Neuronal stem cell (in vitro differentiated cells): ENCODE measurements at regions not wholly inside any gene's neighbourhood (a gene's known extent, or its start where the extent isn't known, plus 50 kb on each side); places are given as distances from the start of the nearest gene placed in this dataset.

Experiments
- DNase-seq: peaks from one replicate; pipeline ENCODE4 v3.0.0-alpha.2; 2013; ENCODE audit warnings: low spot score
- H2AFZ ChIP-seq: one replicate; pipeline ENCODE4 v1.6.1; 2013; ENCODE audit warnings: mild to moderate bottlenecking, low read length, inconsistent platforms
- H2AK5ac ChIP-seq: 2 replicates; pipeline ENCODE4 v1.6.1; 2013; ENCODE audit warnings: low read depth, mild to moderate bottlenecking, inconsistent platforms, low read length, moderate library complexity, mixed read lengths
- H2BK120ac ChIP-seq: 2 replicates; pipeline ENCODE4 v1.6.1; 2013; ENCODE audit warnings: low read depth, mild to moderate bottlenecking, inconsistent platforms, low read length, moderate library complexity, mixed read lengths
- H2BK12ac ChIP-seq: one replicate; pipeline ENCODE4 v1.6.1; 2013; ENCODE audit warnings: low read length, inconsistent platforms
- H2BK15ac ChIP-seq: 2 replicates; pipeline ENCODE4 v1.6.1; 2013; ENCODE audit warnings: mild to moderate bottlenecking, low read length, inconsistent platforms, mixed read lengths
- H2BK5ac ChIP-seq: one replicate; pipeline ENCODE4 v1.6.1; 2013; ENCODE audit warnings: inconsistent platforms, mild to moderate bottlenecking, low read length, moderate library complexity
- H3K14ac ChIP-seq: one replicate; pipeline ENCODE4 v1.6.1; 2013; ENCODE audit warnings: low read length, inconsistent platforms
- H3K18ac ChIP-seq: 2 replicates; pipeline ENCODE4 v1.6.1; 2013; ENCODE audit warnings: low read length, inconsistent platforms
- H3K23ac ChIP-seq: 2 replicates; pipeline ENCODE4 v1.6.1; 2013; ENCODE audit warnings: low read depth, mild to moderate bottlenecking, mixed read lengths, low read length, inconsistent platforms; ENCODE audit not compliant: poor library complexity
- H3K27ac ChIP-seq: replicated peaks from 3 replicates; pipeline ENCODE4 v1.5.1; 2013; ENCODE audit warnings: low read length, inconsistent platforms
- H3K27me3 ChIP-seq, 3 experiments: 2 replicates each; pipeline ENCODE4 v1.6.1; 2013; ENCODE audit warnings: low read length in 3 of 3, mild to moderate bottlenecking in 2 of 3, inconsistent platforms in 1 of 3, low read depth in 1 of 3, mixed read lengths in 1 of 3, moderate library complexity in 1 of 3; ENCODE audit not compliant: control insufficient read depth in 3 of 3, insufficient read depth in 3 of 3
- H3K36me3 ChIP-seq, 2 donors: replicated peaks in 1 of 2; 2 replicates each; pipeline ENCODE4 v1.6.1; 2013; ENCODE audit warnings: low read length in 2 of 2; ENCODE audit not compliant: control insufficient read depth in 2 of 2, insufficient read depth in 2 of 2
- H3K4ac ChIP-seq: 2 replicates; pipeline ENCODE4 v1.6.1; 2013; ENCODE audit warnings: inconsistent platforms, mild to moderate bottlenecking, low read length, moderate library complexity
- H3K4me1 ChIP-seq, 2 donors: 1 replicate in 1 of 2; 2 replicates in 1 of 2; pipeline ENCODE4 v1.6.1; 2013; ENCODE audit warnings: low read length in 2 of 2, low read depth in 1 of 2; ENCODE audit not compliant: control insufficient read depth in 2 of 2, insufficient read depth in 1 of 2
- H3K4me2 ChIP-seq: one replicate; pipeline ENCODE4 v1.6.1; 2013; ENCODE audit warnings: mild to moderate bottlenecking, low read length, inconsistent platforms; ENCODE audit not compliant: insufficient read depth, poor library complexity, severe bottlenecking
- H3K4me3 ChIP-seq, 2 donors: 2 replicates each; pipeline ENCODE4 v1.5.1; 2013; ENCODE audit warnings: low read length in 2 of 2, mild to moderate bottlenecking in 2 of 2, inconsistent platforms in 1 of 2, moderate library complexity in 1 of 2
- H3K79me1 ChIP-seq: one replicate; pipeline ENCODE4 v1.6.1; 2013; ENCODE audit warnings: low read depth, mild to moderate bottlenecking, inconsistent platforms, low read length, moderate library complexity
- H3K9ac ChIP-seq: one replicate; pipeline ENCODE4 v1.6.1; 2013; ENCODE audit warnings: mild to moderate bottlenecking, low read depth, low read length, inconsistent platforms; ENCODE audit not compliant: poor library complexity
- H3K9me3 ChIP-seq, 2 donors: replicated peaks in 1 of 2; 2 replicates each; pipeline versions ENCODE3 to v1.6.1; 2013; ENCODE audit warnings: low read length in 2 of 2, mild to moderate bottlenecking in 2 of 2, inconsistent platforms in 1 of 2, low read depth in 1 of 2, mixed read lengths in 1 of 2, moderate library complexity in 1 of 2; ENCODE audit not compliant: control insufficient read depth in 2 of 2, insufficient read depth in 1 of 2
- H4K8ac ChIP-seq: one replicate; pipeline ENCODE4 v1.6.1; 2013; ENCODE audit warnings: low read depth, mild to moderate bottlenecking, inconsistent platforms, low read length, moderate library complexity
- H4K91ac ChIP-seq: one replicate; pipeline ENCODE4 v1.6.1; 2013; ENCODE audit warnings: low read length, low read depth, mild to moderate bottlenecking, inconsistent platforms; ENCODE audit not compliant: poor library complexity
- WGBS, 2 donors: extraction: QIAGEN DNeasy Blood & Tissue Kit; methylation state at CpG; one replicate each; pipeline ENCODE4 v1.1.7; 2013; ENCODE audit warnings: missing lambda C conversion rate in 2 of 2, mixed read lengths in 1 of 2; ENCODE audit not compliant: insufficient read length in 2 of 2, insufficient replicate concordance in 1 of 2; ENCODE audit errors: extremely low coverage in 2 of 2; 5-methylcytosine and 5-hydroxymethylcytosine counted together

DNA sequence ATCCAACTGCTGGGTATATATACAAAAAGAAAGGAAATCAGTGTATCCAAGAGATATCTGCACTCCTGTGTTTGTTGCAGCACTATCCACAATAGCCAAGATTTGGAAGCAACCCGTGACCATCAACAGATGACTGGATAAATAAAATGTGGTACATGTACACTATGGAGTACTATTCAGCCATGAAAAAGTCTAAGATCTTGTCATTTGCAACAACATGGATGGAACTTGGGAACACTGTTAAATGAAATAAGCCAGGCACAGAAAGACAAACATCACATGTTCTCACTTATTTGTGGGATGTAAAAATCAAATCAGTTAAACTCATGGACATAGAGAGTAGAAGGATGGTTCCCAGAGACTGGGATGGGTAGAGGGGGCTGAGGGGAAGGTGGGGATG is 620.7 kb downstream of the RBFOX1 start:
- H3K36me3 ChIP-seq, result no peaks in the 10 kb centered on the region
- H3K9ac ChIP-seq, result no peak overlapping the region
- H3K27me3 ChIP-seq, result no peaks in the 10 kb centered on the region
- no peaks in the 10 kb centered on the region for H3K4me1 ChIP-seq
- no peak overlapping the region for H3K4ac ChIP-seq
- H3K27ac ChIP-seq, result no peak overlapping the region
- no peak overlapping the region for H4K91ac ChIP-seq
- H2BK5ac ChIP-seq, result no peak overlapping the region
- no peaks in the 10 kb centered on the region for H3K9me3 ChIP-seq
- H3K4me2 ChIP-seq, result no peak overlapping the region
- no peak overlapping the region for H2AFZ ChIP-seq
- no peaks in the 10 kb centered on the region for H3K79me1 ChIP-seq
- no peak overlapping the region for H3K14ac ChIP-seq
- H2BK12ac ChIP-seq, result no peak overlapping the region
- H3K18ac ChIP-seq, result no peak overlapping the region
- no peak overlapping the region for H2BK120ac ChIP-seq
- no peak for DNase-seq
- WGBS, 2 donors, result no CpG with 5 or more reads among the region's 1 CpG
- no peak overlapping the region for H3K4me3 ChIP-seq
- no peak overlapping the region for H4K8ac ChIP-seq
- H2AK5ac ChIP-seq, result no peak overlapping the region
- no peak overlapping the region for H2BK15ac ChIP-seq
- H3K23ac ChIP-seq, result no peak overlapping the region

DNA sequence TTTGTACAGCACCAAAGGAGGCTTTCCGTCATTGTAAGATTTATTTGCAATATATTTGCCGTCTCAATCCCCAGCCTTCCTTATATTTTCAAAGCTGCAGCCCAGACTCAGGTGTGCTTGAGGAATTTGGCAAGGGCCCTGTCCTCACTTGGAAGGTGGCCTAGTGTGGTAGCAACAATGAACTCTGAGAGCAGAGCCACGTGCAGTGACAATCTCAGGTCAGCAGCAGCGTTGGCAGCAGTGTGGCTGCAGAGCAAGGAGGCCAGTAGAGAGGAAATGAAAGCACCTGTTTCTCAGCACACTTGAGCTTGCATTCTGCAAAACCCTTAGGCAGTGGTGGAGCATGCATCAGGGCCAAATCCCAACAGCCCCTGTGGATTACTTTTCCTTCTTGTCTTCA is 613.5 kb downstream of the RBFOX1 start:
- Histone ChIP-seq H3K27me3 (no peaks in the 10 kb centered on the region), H4K8ac (no peak overlapping the region), H2BK15ac (no peak overlapping the region), H2BK12ac (no peak overlapping the region), H2BK120ac (no peak overlapping the region), H2BK5ac (no peak overlapping the region), H3K9me3 (no peaks in the 10 kb centered on the region), H3K18ac (no peak overlapping the region), H3K27ac (no peak overlapping the region), H3K4me1 (no peaks in the 10 kb centered on the region), H3K36me3 (no peaks in the 10 kb centered on the region), H2AK5ac (no peak overlapping the region), H3K79me1 (no peaks in the 10 kb centered on the region), H3K4ac (no peak overlapping the region), H3K4me2 (no peak overlapping the region), H4K91ac (no peak overlapping the region), H3K4me3 (no peak overlapping the region), H3K14ac (no peak overlapping the region), H3K9ac (no peak overlapping the region), H3K23ac (no peak overlapping the region), H2AFZ (no peak overlapping the region)
- DNase-seq, result no peak
- no CpG with 5 or more reads among the region's 4 CpGs for WGBS, 2 donors

DNA sequence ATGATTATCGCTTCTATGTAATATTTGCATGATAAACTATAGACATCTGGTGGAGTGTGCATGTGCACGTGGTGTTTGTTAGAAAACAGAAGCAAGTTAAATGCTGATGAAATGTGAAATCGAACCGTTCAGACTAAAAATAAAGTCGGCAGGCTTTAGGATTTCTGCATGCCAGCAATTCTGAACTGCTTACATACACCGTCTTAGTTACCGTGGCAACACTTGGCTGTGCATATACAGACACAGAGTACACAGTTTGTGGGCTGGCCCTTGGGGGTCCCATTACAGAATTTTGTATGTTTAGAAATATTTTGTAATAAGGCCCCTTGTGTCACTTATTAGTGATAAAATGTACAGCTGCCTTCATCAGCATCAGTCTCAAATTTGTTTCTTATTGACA is 605.5 kb downstream of the RBFOX1 start:
- H3K27ac ChIP-seq, result no peak overlapping the region
- H3K4me1 ChIP-seq, result peaks cover 0 to 2% of the 10 kb centered on the region in 2 donors
- H3K18ac ChIP-seq, result no peak overlapping the region
- H3K27me3 ChIP-seq, result no peaks in the 10 kb centered on the region
- no CpG with 5 or more reads among the region's 7 CpGs for WGBS, 2 donors
- H3K36me3 ChIP-seq, result no peaks in the 10 kb centered on the region
- H3K4me3 ChIP-seq, result no peak overlapping the region
- H2BK5ac ChIP-seq, result no peak overlapping the region
- no peak overlapping the region for H3K14ac ChIP-seq
- no peaks in the 10 kb centered on the region for H3K79me1 ChIP-seq
- H3K4me2 ChIP-seq, result no peak overlapping the region
- H3K9me3 ChIP-seq, result no peaks in the 10 kb centered on the region
- H2BK120ac ChIP-seq, result no peak overlapping the region
- no peak overlapping the region for H3K23ac ChIP-seq
- no peak overlapping the region for H2BK12ac ChIP-seq
- DNase-seq, result no peak
- H3K9ac ChIP-seq, result no peak overlapping the region
- no peak overlapping the region for H3K4ac ChIP-seq
- no peak overlapping the region for H2AFZ ChIP-seq
- no peak overlapping the region for H2BK15ac ChIP-seq
- H4K8ac ChIP-seq, result no peak overlapping the region
- H4K91ac ChIP-seq, result no peak overlapping the region
- no peak overlapping the region for H2AK5ac ChIP-seq

DNA sequence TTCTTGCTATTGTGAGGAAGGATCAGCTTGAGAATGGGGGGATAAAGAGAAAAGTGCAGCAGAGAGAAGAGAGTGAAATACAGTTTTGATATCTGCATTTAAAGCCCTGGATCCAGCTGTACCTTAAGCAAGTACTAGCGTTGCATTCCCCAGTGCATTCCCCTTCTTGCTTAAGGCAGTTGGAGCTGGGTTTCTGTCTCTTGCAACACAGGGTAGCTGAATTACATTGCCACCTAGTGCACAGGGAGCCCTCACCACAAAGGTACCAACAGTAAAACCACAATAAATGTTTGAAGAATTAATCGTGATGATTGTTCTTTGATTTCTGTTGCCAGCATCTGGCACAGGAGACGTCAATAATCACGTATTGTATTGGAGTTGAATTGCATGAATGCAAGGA is 588.7 kb downstream of the RBFOX1 start:
- Histone ChIP-seq H4K8ac (no peak overlapping the region), H3K27me3 (no peaks in the 10 kb centered on the region), H3K9me3 (peaks cover 0 to 2% of the 10 kb centered on the region in 2 donors), H2BK12ac (no peak overlapping the region), H2BK15ac (no peak overlapping the region), H3K4me2 (no peak overlapping the region), H3K27ac (no peak overlapping the region), H3K9ac (no peak overlapping the region), H3K4me1 (no peaks in the 10 kb centered on the region), H4K91ac (no peak overlapping the region), H3K4me3 (no peak overlapping the region), H3K79me1 (no peaks in the 10 kb centered on the region), H3K14ac (no peak overlapping the region), H2BK5ac (no peak overlapping the region), H3K4ac (no peak overlapping the region), H3K36me3 (no peaks in the 10 kb centered on the region), H3K18ac (no peak overlapping the region), H2AK5ac (no peak overlapping the region), H3K23ac (no peak overlapping the region), H2AFZ (no peak overlapping the region), H2BK120ac (no peak overlapping the region)
- no peak for DNase-seq
- no CpG with 5 or more reads among the region's 4 CpGs for WGBS, 2 donors
